Stimulated activated naive CD8-positive, alpha-beta T cell treated with anti-CD3 and anti-CD28 coated beads, Interleukin-15, amount 100 ng/mL, for 72 hours (primary cell): ENCODE measurements at regions not wholly inside any gene's neighbourhood (a gene's known extent, or its start where the extent isn't known, plus 50 kb on each side); places are given as distances from the start of the nearest gene placed in this dataset.
A peak's percentile ranks its signal among the peaks of the same experiment; 100 is the strongest.

Source experiments
- ATAC-seq: fragments of 150-1000 bp; cut with Tn5 transposase; 2 replicates; pipeline ENCODE4 v1.10.0; 2021; ENCODE audit warnings: mild to moderate bottlenecking, moderate library complexity
- DNase-seq, 2 donors: peaks; one replicate each; pipeline ENCODE4 v3.0.0; 2021 to 2022
- H3K27ac Mint-ChIP-seq, 2 donors: one replicate each; pipeline ENCODE4 v1.8.0; 2022; ENCODE audit warnings: mild to moderate bottlenecking in 2 of 2, mixed read lengths in 2 of 2, moderate library complexity in 2 of 2
- H3K27me3 Mint-ChIP-seq: one replicate; pipeline ENCODE4 v1.8.0; 2022; ENCODE audit warnings: mixed read lengths
- H3K4me1 Mint-ChIP-seq: one replicate; pipeline ENCODE4 v1.8.0; 2022; ENCODE audit warnings: mild to moderate bottlenecking, mixed read lengths
- H3K4me3 Mint-ChIP-seq, 2 donors: one replicate each; pipeline ENCODE4 v1.8.0; 2022; ENCODE audit warnings: mild to moderate bottlenecking in 2 of 2, mixed read lengths in 2 of 2, moderate library complexity in 1 of 2
- H3K9me3 Mint-ChIP-seq, 2 donors: one replicate each; pipeline ENCODE4 v1.8.0; 2022; ENCODE audit warnings: mixed read lengths in 2 of 2

DNA sequence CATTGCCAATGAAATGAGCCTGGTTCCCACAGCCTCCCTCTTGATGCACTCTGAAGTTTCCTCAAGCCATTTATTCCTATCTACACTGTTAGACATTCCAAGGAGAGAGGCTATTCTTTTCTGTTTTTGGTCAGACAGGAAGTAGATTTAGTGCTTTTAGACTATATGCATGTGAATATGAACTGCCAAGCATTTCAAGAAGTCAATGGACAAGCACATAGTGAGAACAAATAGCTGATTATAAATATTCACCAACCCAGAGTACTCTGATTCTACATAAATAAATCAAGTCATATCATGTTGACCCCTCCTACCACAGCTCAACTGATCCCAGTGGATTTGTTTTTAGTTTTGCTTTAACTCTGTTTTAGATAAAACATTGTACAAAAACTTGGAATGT is 412.5 kb upstream of the RARB start:
- Mint-ChIP-seq H3K9me3 (peaks cover 0 to 16% of the 10 kb centered on the region in 2 donors), H3K4me3 (no peak overlapping the region), H3K27me3 (no peaks in the 10 kb centered on the region), H3K27ac (no peak overlapping the region), H3K4me1 (no peaks in the 10 kb centered on the region)
- ATAC-seq (no peak), DNase-seq (no peak)

GRCh38 chr3:25018909-25019308 is 409.2 kb upstream of the RARB start:
- H3K27me3 Mint-ChIP-seq, result no peaks in the 10 kb centered on the region
- H3K4me1 Mint-ChIP-seq, result no peaks in the 10 kb centered on the region
- DNase-seq (no peak), ATAC-seq (no peak)
- peaks cover 0 to 7% of the 10 kb centered on the region in 2 donors for H3K9me3 Mint-ChIP-seq
- H3K4me3 Mint-ChIP-seq, result no peak overlapping the region
- H3K27ac Mint-ChIP-seq, result no peak overlapping the region

DNA sequence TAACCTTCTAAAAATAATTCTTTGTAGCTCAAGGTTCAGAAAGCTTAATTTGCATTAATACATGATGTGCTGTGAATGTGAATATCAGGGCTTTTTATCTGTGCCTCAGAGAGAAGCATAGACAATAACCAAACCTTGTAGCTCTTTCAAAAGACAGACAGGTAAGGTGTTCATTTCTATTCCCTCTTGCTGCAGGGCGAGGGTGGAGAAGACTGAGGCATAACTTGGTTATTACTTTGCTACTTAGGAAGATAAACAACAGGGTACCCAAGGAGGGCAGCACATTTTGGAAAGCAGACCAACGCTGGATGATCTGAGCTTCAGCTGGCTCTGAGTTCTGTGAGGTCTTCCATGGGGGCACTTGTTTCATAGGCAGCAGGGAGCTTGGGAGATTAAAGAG is 408.6 kb upstream of the RARB start:
- H3K27me3 Mint-ChIP-seq, result no peaks in the 10 kb centered on the region
- H3K9me3 Mint-ChIP-seq, result peaks cover 0 to 7% of the 10 kb centered on the region in 2 donors
- H3K27ac Mint-ChIP-seq, result no peak overlapping the region
- H3K4me3 Mint-ChIP-seq, result no peak overlapping the region
- DNase-seq (no peak), ATAC-seq (no peak)
- no peaks in the 10 kb centered on the region for H3K4me1 Mint-ChIP-seq

- H3K9me3 Mint-ChIP-seq, result peaks cover 3 to 4% of the 10 kb centered on the region in 2 donors
- no peak overlapping the region for H3K27ac Mint-ChIP-seq
- no peaks in the 10 kb centered on the region for H3K27me3 Mint-ChIP-seq
- no peak overlapping the region for H3K4me3 Mint-ChIP-seq
- DNase-seq (no peak), ATAC-seq (no peak)
- H3K4me1 Mint-ChIP-seq, result no peaks in the 10 kb centered on the region
Measured at GRCh38 chr3:25021816-25022215, 406.2 kb upstream of the RARB start.

- no peaks in the 10 kb centered on the region for H3K4me1 Mint-ChIP-seq
- peaks cover 3 to 8% of the 10 kb centered on the region in 2 donors for H3K9me3 Mint-ChIP-seq
- no peak overlapping the region for H3K4me3 Mint-ChIP-seq
Measured at GRCh38 chr3:25023876-25024275, 404.2 kb upstream of the RARB start.

GRCh38 chr3:25025236-25025635 is 402.8 kb upstream of the RARB start:
- H3K27me3 Mint-ChIP-seq, result no peaks in the 10 kb centered on the region
- H3K4me1 Mint-ChIP-seq, result no peaks in the 10 kb centered on the region
- no peak overlapping the region for H3K27ac Mint-ChIP-seq
- H3K9me3 Mint-ChIP-seq, result peaks cover 6 to 8% of the 10 kb centered on the region in 2 donors
- no peak for DNase-seq
- no peak for ATAC-seq
- no peak overlapping the region for H3K4me3 Mint-ChIP-seq

More at GRCh38 chr3:25023876-25024275, 404.2 kb upstream of the RARB start:
- DNase-seq (no peak), ATAC-seq (no peak)
- Mint-ChIP-seq H3K27me3 (no peaks in the 10 kb centered on the region), H3K27ac (no peak overlapping the region)

DNA sequence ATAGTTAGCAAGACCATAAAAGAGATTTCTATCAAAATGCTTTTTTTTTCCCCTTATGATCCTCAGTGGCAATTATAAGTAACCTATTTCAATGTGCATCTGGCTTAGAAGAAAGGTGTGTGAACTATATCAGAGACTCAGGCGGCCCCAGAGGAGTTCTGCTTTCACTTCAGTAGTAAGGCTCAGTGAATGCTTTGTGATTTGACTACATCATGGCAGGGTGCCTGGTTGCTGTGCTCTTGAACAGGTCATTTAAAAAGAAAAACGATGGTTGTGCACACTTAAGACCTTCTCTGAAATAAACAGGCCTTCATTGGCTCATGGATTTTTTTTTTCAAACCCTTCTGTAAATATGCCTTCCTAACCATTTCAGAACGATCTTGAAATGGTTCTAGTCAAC is 400.4 kb upstream of the RARB start:
- no peak overlapping the region for H3K27ac Mint-ChIP-seq
- H3K4me3 Mint-ChIP-seq, result no peak overlapping the region
- ATAC-seq (no peak), DNase-seq (no peak)
- no peaks in the 10 kb centered on the region for H3K27me3 Mint-ChIP-seq
- H3K4me1 Mint-ChIP-seq, result no peaks in the 10 kb centered on the region
- peaks cover 6 to 8% of the 10 kb centered on the region in 2 donors for H3K9me3 Mint-ChIP-seq

DNA sequence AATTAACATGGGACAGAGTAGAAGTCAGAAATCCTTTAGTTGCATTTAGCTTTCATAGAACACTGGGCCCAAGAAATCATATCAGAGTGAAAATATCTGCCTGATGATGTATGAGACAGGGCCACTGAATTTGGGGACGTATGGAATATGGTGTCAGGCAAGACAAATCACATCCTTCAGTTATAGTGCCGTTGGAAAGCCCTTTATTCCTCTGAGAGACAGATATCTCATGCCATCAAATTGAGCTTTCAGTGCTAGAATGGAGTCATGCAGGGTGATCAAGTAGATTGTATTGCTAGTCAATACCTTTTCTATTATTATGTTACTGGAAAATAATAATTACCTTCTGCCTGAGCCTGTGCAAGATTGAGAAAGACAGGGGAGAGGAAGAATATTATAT is 398.2 kb upstream of the RARB start:
- H3K27ac Mint-ChIP-seq, result no peak overlapping the region
- ATAC-seq (no peak), DNase-seq (no peak)
- H3K4me1 Mint-ChIP-seq, result no peaks in the 10 kb centered on the region
- H3K4me3 Mint-ChIP-seq, result no peak overlapping the region
- peaks cover 6 to 8% of the 10 kb centered on the region in 2 donors for H3K9me3 Mint-ChIP-seq
- H3K27me3 Mint-ChIP-seq, result no peaks in the 10 kb centered on the region

- no peaks in the 10 kb centered on the region for H3K27me3 Mint-ChIP-seq
- no peak overlapping the region for H3K27ac Mint-ChIP-seq
- no peak overlapping the region for H3K4me3 Mint-ChIP-seq
- no peaks in the 10 kb centered on the region for H3K4me1 Mint-ChIP-seq
- DNase-seq (no peak), ATAC-seq (no peak)
- peaks cover 0 to 6% of the 10 kb centered on the region in 2 donors for H3K9me3 Mint-ChIP-seq
Measured at GRCh38 chr3:25032344-25032743, 395.7 kb upstream of the RARB start.

DNA sequence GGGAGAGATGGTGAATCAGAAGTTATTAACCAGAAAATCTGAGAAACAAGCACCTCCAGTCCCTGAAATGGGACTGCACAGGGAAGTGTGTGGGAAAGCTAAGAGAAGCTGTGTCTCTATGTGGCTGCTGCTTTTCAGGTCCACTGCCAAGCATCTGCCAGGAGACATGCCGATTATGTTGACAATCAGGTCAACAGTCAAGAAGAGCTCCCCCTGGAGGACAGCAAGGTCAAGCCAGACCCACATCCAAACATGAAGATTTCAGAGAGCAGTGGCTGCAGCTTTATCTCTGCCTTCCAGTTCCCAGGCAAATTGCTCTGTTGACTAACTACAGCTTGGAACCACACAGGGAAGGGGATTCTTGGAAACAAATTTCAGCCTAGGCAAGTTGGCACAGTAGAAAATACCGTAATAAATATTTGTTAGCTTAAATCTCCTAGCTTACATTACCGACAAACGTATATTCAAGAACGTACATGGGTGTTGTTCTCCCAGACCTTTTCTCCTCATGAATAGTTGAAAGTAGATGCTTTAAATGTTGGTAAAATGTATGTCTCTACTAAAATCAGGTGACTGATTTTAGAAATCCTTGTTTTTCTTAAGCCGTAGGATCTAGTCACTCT is 394.5 kb upstream of the RARB start:
- H3K9me3 Mint-ChIP-seq, result peaks cover 0 to 6% of the 10 kb centered on the region in 2 donors
- no peak overlapping the region for H3K4me3 Mint-ChIP-seq
- H3K27ac Mint-ChIP-seq, result no peak overlapping the region
- no peaks in the 10 kb centered on the region for H3K27me3 Mint-ChIP-seq
- DNase-seq (peak; percentile 8 to 9), ATAC-seq (no peak)
- H3K4me1 Mint-ChIP-seq, result no peaks in the 10 kb centered on the region

GRCh38 chr3:25035526-25035925 is 392.5 kb upstream of the RARB start:
- Mint-ChIP-seq H3K4me3 (no peak overlapping the region), H3K9me3 (no peaks in the 10 kb centered on the region), H3K27me3 (no peaks in the 10 kb centered on the region), H3K4me1 (no peaks in the 10 kb centered on the region), H3K27ac (no peak overlapping the region)
- no peak for DNase-seq
- ATAC-seq, result no peak

- Mint-ChIP-seq H3K4me3 (no peak overlapping the region), H3K9me3 (no peaks in the 10 kb centered on the region), H3K27me3 (no peaks in the 10 kb centered on the region), H3K4me1 (no peaks in the 10 kb centered on the region), H3K27ac (no peak overlapping the region)
- DNase-seq (no peak), ATAC-seq (no peak)
Measured at GRCh38 chr3:25036633-25037032, 391.4 kb upstream of the RARB start.

- no peak for DNase-seq
- no peaks in the 10 kb centered on the region for H3K27me3 Mint-ChIP-seq
- no peaks in the 10 kb centered on the region for H3K9me3 Mint-ChIP-seq
- no peak overlapping the region for H3K4me3 Mint-ChIP-seq
- no peak overlapping the region for H3K27ac Mint-ChIP-seq
- no peak for ATAC-seq
- H3K4me1 Mint-ChIP-seq, result no peaks in the 10 kb centered on the region
Measured at GRCh38 chr3:25037049-25037547, 391.0 kb upstream of the RARB start.

DNA sequence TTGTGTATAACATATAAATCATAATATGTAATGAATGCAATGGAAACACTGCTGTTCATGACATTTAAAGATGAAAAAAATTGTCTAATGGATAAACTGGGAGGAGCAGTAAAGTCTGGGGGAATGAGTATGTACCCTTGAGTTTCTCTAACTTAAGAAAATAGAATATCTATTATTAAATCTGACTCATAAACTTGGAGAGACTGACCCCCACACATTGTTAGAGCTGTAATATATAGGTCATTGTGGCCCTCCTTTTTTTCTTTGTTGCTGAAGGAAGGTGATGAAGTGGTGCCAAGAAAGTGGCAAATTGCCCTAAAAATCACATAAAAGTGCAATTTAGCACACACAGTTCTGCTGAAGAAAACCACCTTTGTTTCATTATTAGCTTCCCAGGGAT is 389.8 kb upstream of the RARB start:
- Mint-ChIP-seq H3K4me3 (no peak overlapping the region), H3K4me1 (no peaks in the 10 kb centered on the region), H3K27ac (no peak overlapping the region), H3K9me3 (no peaks in the 10 kb centered on the region), H3K27me3 (no peaks in the 10 kb centered on the region)
- DNase-seq (no peak), ATAC-seq (no peak)

- Mint-ChIP-seq H3K27ac (no peak overlapping the region), H3K4me3 (no peak overlapping the region), H3K9me3 (no peaks in the 10 kb centered on the region), H3K4me1 (no peaks in the 10 kb centered on the region), H3K27me3 (no peaks in the 10 kb centered on the region)
- ATAC-seq, result no peak
- no peak for DNase-seq
Measured at GRCh38 chr3:25038922-25039321, 389.1 kb upstream of the RARB start.

DNA sequence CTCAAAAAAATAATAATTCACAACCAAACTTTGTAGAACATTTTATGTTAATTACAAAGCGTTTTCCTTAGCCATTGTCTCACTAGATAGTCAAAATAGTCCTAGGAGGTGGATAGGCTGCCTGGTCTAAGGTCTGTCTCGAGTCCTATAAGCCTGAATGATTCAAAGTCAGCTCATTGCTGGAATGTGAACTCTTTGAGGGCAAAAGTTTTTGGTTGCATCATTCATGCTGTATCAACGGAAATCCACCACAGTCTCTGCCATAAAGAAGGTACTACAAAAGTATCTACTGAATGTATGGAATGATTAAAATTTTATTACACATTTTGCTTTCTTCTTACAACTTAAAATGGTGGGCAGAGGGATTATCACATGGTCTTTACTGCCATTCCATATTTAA is 387.3 kb upstream of the RARB start:
- peaks cover 0 to 4% of the 10 kb centered on the region in 2 donors for H3K9me3 Mint-ChIP-seq
- DNase-seq (no peak), ATAC-seq (no peak)
- no peak overlapping the region for H3K27ac Mint-ChIP-seq
- no peak overlapping the region for H3K4me3 Mint-ChIP-seq
- no peaks in the 10 kb centered on the region for H3K4me1 Mint-ChIP-seq
- H3K27me3 Mint-ChIP-seq, result no peaks in the 10 kb centered on the region
